Skeletal muscle satellite cell (primary cell): ENCODE measurements at regions not wholly inside any gene's neighbourhood (a gene's known extent, or its start where the extent isn't known, plus 50 kb on each side); places are given as distances from the start of the nearest gene placed in this dataset.
A peak's percentile ranks its signal among the peaks of the same experiment; 100 is the strongest.
"Not testable (repeated sequence)": the region's sequence is repeated elsewhere in the genome, so short reads cannot be mapped to it uniquely, and the experiment has no call there.

Source experiments
- H3K27me3 ChIP-seq: 2 replicates; pipeline ENCODE4 v1.7.0; 2013; ENCODE audit warnings: low read length; ENCODE audit not compliant: control insufficient read depth, insufficient read depth
- H3K36me3 ChIP-seq: 2 replicates; pipeline ENCODE4 v1.7.0; 2013; ENCODE audit warnings: mild to moderate bottlenecking, control low read depth, low read length; ENCODE audit not compliant: insufficient read depth
- H3K4me1 ChIP-seq: 2 replicates; pipeline ENCODE4 v1.7.0; 2013; ENCODE audit warnings: low read length; ENCODE audit not compliant: control insufficient read depth, insufficient read depth
- H3K4me2 ChIP-seq: 2 replicates; pipeline ENCODE4 v1.7.0; 2013; ENCODE audit warnings: mild to moderate bottlenecking, low read length
- H3K4me3 ChIP-seq: 2 replicates; pipeline ENCODE4 v1.7.0; 2013; ENCODE audit warnings: low read length
- H3K9ac ChIP-seq: 2 replicates; pipeline ENCODE4 v1.7.0; 2013; ENCODE audit warnings: mild to moderate bottlenecking, low read depth, low read length, moderate library complexity
- H3K9me3 ChIP-seq: replicated peaks from 2 replicates; pipeline ENCODE4 v1.7.0; 2013; ENCODE audit warnings: mild to moderate bottlenecking, control low read depth, low read length

DNA sequence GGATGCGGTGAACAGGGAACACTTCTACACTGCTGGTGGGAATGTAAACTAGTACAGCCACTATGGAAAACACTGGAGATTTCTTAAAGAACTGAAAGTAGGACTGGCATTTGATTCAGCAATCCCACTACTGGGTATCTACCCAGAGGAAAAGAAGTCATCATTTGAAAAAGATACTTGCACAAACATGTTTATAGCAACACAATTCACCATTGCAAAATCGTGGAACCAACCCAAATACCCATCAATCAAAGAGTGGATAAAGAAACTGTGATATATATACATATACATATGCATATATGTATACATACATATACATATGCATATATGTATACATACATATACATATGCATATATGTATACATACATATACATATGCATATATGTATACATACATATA lies 682.0 kb downstream of the RFPL4B start:
- not testable (repeated sequence) for H3K27me3 ChIP-seq, H3K4me1 ChIP-seq, H3K36me3 ChIP-seq, H3K9me3 ChIP-seq, H3K4me3 ChIP-seq, H3K9ac ChIP-seq, H3K4me2 ChIP-seq

DNA sequence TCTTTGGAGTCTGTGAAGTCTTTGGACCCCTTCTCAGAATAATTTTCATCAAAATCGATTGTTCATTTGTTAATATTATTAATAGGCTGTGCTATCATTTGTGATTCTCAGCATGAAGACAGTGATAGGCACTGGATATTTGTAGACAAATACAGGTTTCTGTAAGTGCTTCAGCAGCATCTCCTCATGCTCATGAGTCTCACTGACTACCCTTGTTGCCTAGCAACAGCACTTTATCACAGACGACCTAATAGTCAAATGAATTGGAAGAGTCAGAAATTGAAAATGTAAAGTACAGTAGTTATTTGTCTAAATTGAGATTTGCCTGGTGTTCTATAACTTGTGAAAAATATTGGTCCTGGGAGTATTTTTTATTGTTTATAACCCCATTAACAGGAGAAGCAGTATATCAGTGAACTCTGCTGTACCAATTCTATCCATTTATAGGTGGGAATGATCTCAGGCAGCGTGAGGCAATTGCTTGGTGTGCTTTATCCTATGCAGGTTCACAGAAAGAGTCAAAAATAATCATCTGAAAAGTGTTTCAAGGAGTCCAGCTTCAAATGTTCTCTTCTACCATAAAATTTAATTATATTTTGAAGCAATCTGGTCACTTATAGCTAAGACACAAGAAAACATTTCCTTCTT lies 684.6 kb downstream of the RFPL4B start:
- H3K4me1 ChIP-seq, result no peaks in the 10 kb centered on the region
- H3K4me2 ChIP-seq, result no peak overlapping the region
- no peak overlapping the region for H3K4me3 ChIP-seq
- H3K9me3 ChIP-seq, result no peaks in the 10 kb centered on the region
- H3K36me3 ChIP-seq, result no peaks in the 10 kb centered on the region
- H3K9ac ChIP-seq, result no peak overlapping the region
- H3K27me3 ChIP-seq, result no peaks in the 10 kb centered on the region

DNA sequence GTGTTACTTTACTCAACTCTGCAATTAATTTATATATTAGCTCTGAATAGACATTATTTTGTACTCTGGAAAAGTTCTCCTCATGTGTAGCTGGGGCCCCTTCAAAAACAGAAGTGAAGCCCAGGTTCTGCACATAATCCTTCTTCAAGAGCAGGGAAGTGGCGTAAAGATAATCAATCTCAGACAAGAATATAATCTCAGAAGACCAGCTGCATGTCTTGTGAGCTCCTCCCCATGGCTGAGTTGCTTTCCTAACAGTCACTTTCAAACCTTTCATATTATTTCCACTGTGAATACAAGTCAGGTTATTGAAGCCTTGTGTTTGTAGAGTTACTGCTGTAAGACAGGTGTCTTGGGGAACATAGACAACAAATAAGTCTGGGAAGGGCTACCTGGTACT lies 691.9 kb downstream of the RFPL4B start:
- Histone ChIP-seq H3K4me3 (no peak overlapping the region), H3K9me3 (no peaks in the 10 kb centered on the region), H3K4me1 (no peaks in the 10 kb centered on the region), H3K4me2 (no peak overlapping the region), H3K36me3 (no peaks in the 10 kb centered on the region), H3K9ac (no peak overlapping the region), H3K27me3 (no peaks in the 10 kb centered on the region)

DNA sequence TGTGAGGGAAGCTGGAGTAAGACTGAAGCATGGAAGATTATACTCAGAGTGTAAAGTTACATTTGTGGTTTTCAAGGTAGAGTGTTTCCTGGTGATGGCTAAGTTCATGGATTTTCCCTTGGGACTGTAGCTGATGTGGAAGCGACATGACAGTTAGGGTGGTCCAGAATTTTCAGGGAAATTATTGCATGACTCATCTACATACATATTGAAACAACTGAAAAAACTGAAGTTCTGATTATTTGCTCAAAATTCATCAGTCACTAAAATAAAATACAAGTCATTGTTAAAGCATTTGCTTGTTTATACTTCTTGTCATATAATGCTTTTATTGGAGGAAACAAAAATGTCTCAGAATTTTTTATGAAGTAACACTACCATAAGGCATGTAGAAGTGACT lies 700.0 kb downstream of the RFPL4B start:
- H3K9ac ChIP-seq, result no peak overlapping the region
- H3K36me3 ChIP-seq, result no peaks in the 10 kb centered on the region
- H3K27me3 ChIP-seq, result no peaks in the 10 kb centered on the region
- H3K4me2 ChIP-seq, result peak overlapping the region; percentile 1
- no peaks in the 10 kb centered on the region for H3K9me3 ChIP-seq
- H3K4me3 ChIP-seq, result no peak overlapping the region
- peaks cover 41% of the 10 kb centered on the region for H3K4me1 ChIP-seq

DNA sequence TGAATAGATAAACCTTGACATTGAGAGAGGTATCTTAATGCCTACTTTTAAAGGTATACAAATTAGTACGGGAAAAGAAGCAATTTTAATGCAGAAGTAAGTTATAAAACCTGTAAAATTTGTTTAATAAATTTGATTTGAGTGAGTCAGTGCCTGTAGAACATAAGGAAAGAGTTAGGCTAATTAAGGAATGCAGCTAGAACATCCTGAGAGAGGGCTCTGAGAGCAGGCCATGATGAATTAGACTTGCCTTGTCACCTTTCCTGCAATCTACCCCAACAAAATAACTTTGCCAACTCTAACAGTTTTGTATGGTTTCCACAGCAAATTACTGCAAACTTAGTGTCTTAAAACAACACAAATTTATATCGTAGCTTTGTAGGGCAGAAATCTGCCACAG lies 700.8 kb downstream of the RFPL4B start:
- Histone ChIP-seq H3K4me2 (no peak overlapping the region), H3K4me3 (no peak overlapping the region)

DNA sequence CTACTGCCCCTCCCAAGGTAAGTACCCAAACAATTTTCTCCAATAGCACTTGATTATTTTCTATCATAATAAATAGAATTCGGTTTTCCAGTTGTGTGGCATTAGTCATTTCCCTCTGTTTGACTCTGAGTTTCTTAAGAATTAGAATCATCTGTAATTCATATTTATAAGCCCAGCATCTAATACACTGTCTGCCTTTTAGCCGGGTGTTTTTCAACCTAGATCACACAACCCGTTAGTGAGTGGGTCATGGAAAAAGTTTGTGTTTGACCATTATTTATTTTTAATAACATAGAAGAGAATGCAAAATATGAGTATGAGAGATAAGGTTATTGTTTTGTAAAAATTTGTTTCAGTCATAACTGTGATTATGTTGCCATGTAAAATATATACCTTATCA lies 701.6 kb downstream of the RFPL4B start:
- Histone ChIP-seq H3K4me1 (peaks cover 41% of the 10 kb centered on the region), H3K27me3 (no peaks in the 10 kb centered on the region), H3K9me3 (no peaks in the 10 kb centered on the region), H3K4me2 (no peak overlapping the region), H3K9ac (no peak overlapping the region), H3K4me3 (no peak overlapping the region), H3K36me3 (no peaks in the 10 kb centered on the region)

More for the DNA sequence above, 700.8 kb downstream of the RFPL4B start:
- H3K4me1 ChIP-seq, result peaks cover 41% of the 10 kb centered on the region
- no peak overlapping the region for H3K9ac ChIP-seq
- H3K27me3 ChIP-seq, result no peaks in the 10 kb centered on the region
- H3K9me3 ChIP-seq, result no peaks in the 10 kb centered on the region
- no peaks in the 10 kb centered on the region for H3K36me3 ChIP-seq

DNA sequence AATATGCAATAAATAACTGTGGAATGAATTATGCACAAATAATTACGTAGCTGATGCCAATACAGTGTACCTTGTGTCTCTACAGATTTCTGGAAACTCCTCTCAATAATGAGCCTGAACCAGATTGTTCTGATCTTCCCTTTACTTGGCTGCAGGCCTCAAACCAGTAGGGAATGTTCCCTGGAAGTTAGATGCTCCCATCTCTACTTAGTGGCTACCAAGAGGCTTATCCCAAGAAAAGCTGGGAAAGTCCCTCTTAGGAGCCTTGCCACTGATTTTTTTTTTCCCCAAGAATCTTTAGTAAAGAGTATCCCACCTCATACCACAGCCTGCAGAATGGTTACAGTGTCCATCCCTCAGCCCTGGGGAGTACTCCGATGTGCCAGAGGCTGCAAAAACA lies 702.1 kb downstream of the RFPL4B start:
- no peak overlapping the region for H3K4me2 ChIP-seq
- H3K4me1 ChIP-seq, result peaks cover 41% of the 10 kb centered on the region
- no peaks in the 10 kb centered on the region for H3K9me3 ChIP-seq
- no peaks in the 10 kb centered on the region for H3K27me3 ChIP-seq
- no peak overlapping the region for H3K4me3 ChIP-seq
- H3K36me3 ChIP-seq, result no peaks in the 10 kb centered on the region
- no peak overlapping the region for H3K9ac ChIP-seq

DNA sequence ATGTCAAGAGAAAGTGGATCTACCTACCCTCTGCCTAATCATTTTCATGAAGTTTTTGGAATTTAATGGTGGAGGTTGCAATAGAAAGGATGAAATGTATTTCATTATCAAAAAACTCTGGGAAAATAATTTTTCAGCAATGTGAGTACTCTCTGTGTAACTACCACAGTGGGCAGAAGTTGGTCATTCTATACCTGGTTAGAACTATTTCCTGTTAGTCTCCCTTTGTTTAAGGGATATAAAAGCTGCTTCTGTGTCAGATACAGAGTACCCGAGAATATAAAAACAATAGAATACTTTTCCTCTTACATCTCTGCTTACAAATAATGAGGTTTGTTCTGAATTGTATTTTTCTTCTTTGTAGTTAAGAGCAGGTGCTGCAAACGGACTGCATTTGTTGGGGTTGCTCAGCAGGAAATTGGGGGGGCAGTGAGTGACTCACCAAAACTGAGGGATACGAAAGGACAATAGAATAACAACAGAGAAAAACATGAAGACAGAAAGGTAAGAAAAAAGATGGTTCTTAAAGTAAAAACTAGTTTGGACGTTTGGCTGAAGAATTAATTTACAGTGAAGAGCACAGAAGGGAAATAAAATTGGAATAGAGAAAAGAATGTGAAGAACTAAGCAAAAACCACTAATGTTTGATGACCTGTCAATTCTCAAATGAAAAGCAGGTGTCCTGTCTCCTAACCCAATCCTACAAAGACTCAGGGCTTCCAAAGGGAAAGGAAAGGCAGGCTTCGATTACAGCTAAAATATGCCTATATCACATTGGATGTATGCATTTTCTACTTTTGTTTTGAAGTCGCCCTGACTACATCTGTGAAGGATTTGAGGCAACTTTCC lies 703.1 kb downstream of the RFPL4B start:
- no peaks in the 10 kb centered on the region for H3K9me3 ChIP-seq
- peak overlapping the region; percentile 40 for H3K4me2 ChIP-seq
- no peak overlapping the region for H3K4me3 ChIP-seq
- H3K36me3 ChIP-seq, result no peaks in the 10 kb centered on the region
- no peaks in the 10 kb centered on the region for H3K27me3 ChIP-seq
- H3K4me1 ChIP-seq, result peaks cover 41% of the 10 kb centered on the region
- no peak overlapping the region for H3K9ac ChIP-seq

DNA sequence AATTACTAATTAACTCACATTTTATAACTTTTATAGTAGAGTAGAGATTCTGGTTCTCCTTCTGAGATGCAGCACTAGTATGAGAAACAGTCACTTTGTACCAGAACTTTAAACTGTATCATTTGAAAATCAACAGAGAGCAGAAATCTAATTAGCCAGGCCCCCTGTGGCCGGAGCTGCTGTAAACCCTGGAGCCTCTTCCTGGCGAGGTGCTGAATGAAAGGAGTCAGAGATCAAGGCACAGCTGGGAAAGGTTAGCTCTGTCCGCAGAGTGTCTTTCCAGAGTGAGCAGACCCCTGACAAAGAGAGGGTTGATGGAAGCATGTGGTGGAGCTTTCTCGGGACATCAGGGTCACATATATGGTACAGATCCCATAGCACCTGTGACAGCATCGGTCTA lies 703.8 kb downstream of the RFPL4B start:
- no peaks in the 10 kb centered on the region for H3K9me3 ChIP-seq
- no peak overlapping the region for H3K4me2 ChIP-seq
- no peak overlapping the region for H3K9ac ChIP-seq
- H3K27me3 ChIP-seq, result no peaks in the 10 kb centered on the region
- no peak overlapping the region for H3K4me3 ChIP-seq
- H3K36me3 ChIP-seq, result no peaks in the 10 kb centered on the region
- H3K4me1 ChIP-seq, result peaks cover 41% of the 10 kb centered on the region

DNA sequence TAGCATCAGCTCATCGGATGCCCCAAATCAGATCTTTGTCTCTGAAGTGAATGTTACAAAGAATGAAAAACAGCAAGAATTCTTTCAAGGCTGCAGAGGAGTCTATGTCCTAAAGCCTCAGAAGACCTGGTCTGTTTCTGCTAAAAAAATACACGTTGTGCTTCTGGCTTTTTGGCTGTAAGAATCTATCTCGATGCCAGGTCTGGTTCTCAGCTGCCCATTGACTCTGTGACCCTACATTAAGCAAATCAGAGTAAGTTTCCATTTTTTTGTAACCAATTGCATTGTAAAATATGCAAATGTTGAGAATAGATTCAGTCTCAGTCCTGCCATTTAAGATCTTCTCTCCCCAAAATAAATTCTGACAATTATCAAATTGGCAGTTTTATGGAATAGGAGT lies 705.4 kb downstream of the RFPL4B start:
- Histone ChIP-seq H3K9me3 (no peaks in the 10 kb centered on the region), H3K4me2 (no peak overlapping the region), H3K36me3 (no peaks in the 10 kb centered on the region), H3K4me3 (no peak overlapping the region), H3K4me1 (peaks cover 32% of the 10 kb centered on the region), H3K27me3 (no peaks in the 10 kb centered on the region), H3K9ac (no peak overlapping the region)

DNA sequence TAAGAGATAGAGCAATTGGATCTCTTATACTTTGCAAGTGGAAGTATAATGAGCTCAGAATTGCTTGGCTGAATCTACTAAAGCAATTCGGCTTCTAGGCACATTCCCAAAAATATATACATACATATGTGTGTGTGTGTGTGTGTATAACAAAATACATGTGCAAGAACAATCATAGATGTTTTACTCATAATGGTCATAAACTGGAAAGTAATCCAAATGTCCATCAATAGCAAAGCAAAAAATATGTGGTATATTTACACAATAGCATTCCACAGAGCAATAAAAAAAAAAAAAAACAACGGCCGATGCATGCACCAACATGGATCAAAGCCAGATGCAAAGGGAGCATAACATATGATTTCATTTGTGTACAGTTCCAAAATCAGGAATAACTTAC lies 707.9 kb downstream of the RFPL4B start:
- Histone ChIP-seq H3K9me3 (no peaks in the 10 kb centered on the region), H3K4me2 (no peak overlapping the region), H3K4me1 (peaks cover 6% of the 10 kb centered on the region), H3K4me3 (no peak overlapping the region), H3K36me3 (no peaks in the 10 kb centered on the region), H3K9ac (no peak overlapping the region), H3K27me3 (no peaks in the 10 kb centered on the region)

DNA sequence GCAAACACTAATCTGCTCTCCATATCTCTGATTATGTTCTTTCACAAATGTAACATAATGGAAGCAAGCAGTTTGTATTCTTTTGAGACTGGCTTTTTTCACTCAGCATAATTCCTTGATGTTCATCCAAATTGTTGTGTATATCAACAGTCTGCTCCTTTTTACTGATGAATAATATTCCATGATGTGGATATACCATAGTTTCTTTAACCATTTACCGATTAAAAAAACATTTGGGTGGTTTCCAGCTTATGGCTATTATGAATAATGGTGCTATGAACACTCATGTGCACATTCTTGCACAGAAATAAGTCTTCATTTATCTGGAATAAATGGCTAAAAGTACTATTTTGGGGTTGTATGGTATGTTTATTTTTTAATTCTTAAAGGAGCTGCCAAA lies 708.9 kb downstream of the RFPL4B start:
- H3K4me2 ChIP-seq, result no peak overlapping the region
- no peaks in the 10 kb centered on the region for H3K9me3 ChIP-seq
- no peak overlapping the region for H3K9ac ChIP-seq
- H3K27me3 ChIP-seq, result no peaks in the 10 kb centered on the region
- H3K4me1 ChIP-seq, result no peaks in the 10 kb centered on the region
- no peaks in the 10 kb centered on the region for H3K36me3 ChIP-seq
- no peak overlapping the region for H3K4me3 ChIP-seq
